Stomach (tissue), 8 donors: ENCODE measurements at regions not wholly inside any gene's neighbourhood (a gene's known extent, or its start where the extent isn't known, plus 50 kb on each side); places are given as distances from the start of the nearest gene placed in this dataset.

Experiments
- DNase-seq, 2 donors: peaks; one replicate each; pipeline versions ENCODE4 v3.0.0 to v3.0.0-alpha.2; 2013 to 2019
- H3K27ac ChIP-seq, 5 donors: fragments of 200-600 bp in 4 of 5; sonication (generic) in 4 of 5; one replicate each; pipeline ENCODE4 v1.5.1; 2013 to 2019; ENCODE audit warnings: mild to moderate bottlenecking in 1 of 5, moderate library complexity in 1 of 5
- H3K27me3 ChIP-seq, 3 donors: fragments of 200-600 bp; sonication (generic); one replicate each; pipeline ENCODE4 v1.5.1; 2017 to 2019; ENCODE audit warnings: mixed run types in 1 of 3
- H3K36me3 ChIP-seq, 4 donors: fragments of 200-600 bp; sonication (generic); 1 replicate in 3 of 4; 2 replicates in 1 of 4; pipeline ENCODE4 v1.5.1; 2016 to 2019
- H3K4me1 ChIP-seq, 4 donors: fragments of 200-600 bp; sonication (generic); one replicate each; pipeline ENCODE4 v1.5.1; 2016 to 2019
- H3K4me3 ChIP-seq, 4 donors: fragments of 200-600 bp; sonication (generic) in 3 of 4; one replicate each; pipeline ENCODE4 v1.5.1; 2016 to 2019; ENCODE audit warnings: mild to moderate bottlenecking in 1 of 4
- H3K9me3 ChIP-seq, 4 donors: fragments of 200-600 bp; sonication (generic); one replicate each; pipeline ENCODE4 v1.5.1; 2016 to 2019
- CTCF ChIP-seq, 7 experiments: fragments of 450-650 bp in 4 of 7; fragments of 200-600 bp in 3 of 7; sonication (generic) in 3 of 7; IDR thresholded peaks; one replicate each; pipeline ENCODE4 v1.5.1; 2016 to 2019; ENCODE audit warnings: antibody characterized with exemption in 7 of 7, control low read depth in 2 of 7, mild to moderate bottlenecking in 1 of 7
- EP300 ChIP-seq: sonication (generic); formaldehyde crosslinking; IDR thresholded peaks from one replicate; pipeline ENCODE4 v1.6.1; 2017; ENCODE audit warnings: antibody characterized with exemption
- POLR2A ChIP-seq, 4 donors: fragments of 450-650 bp; IDR thresholded peaks; one replicate each; pipeline ENCODE4 v1.6.1; 2016; ENCODE audit warnings: antibody characterized with exemption in 4 of 4, control low read depth in 2 of 4, mild to moderate bottlenecking in 1 of 4, moderate library complexity in 1 of 4
- POLR2AphosphoS5 ChIP-seq, 3 donors: sonication (generic); formaldehyde crosslinking; IDR thresholded peaks; one replicate each; pipeline ENCODE4 v1.6.1; 2016; ENCODE audit warnings: antibody characterized with exemption in 3 of 3
- WGBS, 5 donors: extraction: QIAGEN DNeasy Blood & Tissue Kit in 3 of 5; methylation state at CpG; one replicate each; pipeline versions ENCODE4 v1.1.5 to v1.1.7; 2013 to 2018; 5-methylcytosine and 5-hydroxymethylcytosine counted together
- intact Hi-C: fragments of 100-400 bp; cut with DNase I; formaldehyde crosslinking; loops from one replicate; pipeline ENCODE4 v1.15.1; 2023; ENCODE audit warnings: low total_unique reads
- donor health status: healthy with polysubstance abuse.
- donor health status: Bipolar disorder and iron deficiency.
- donor health status: healthy.

GRCh38 chr13:51518827-51519226 is 65.4 kb upstream of the WDFY2 start:
- 76 to 81% (median 80%) methylated on average over 6 of the region's 6 CpGs for WGBS, 5 donors
- no peaks in the 10 kb centered on the region for H3K36me3 ChIP-seq
- H3K4me3 ChIP-seq = no peak overlapping the region
- TF ChIP-seq EP300 (no peak), POLR2A (IDR thresholded peaks at IDR 0.05) (no peak), POLR2AphosphoS5 (IDR thresholded peaks at IDR 0.05) (no peak), CTCF (IDR thresholded peaks at IDR 0.05) (no peak)
- DNase-seq = no peak
- peaks cover 0 to 5% (median 0%) of the 10 kb centered on the region in 4 donors for H3K9me3 ChIP-seq
- intact Hi-C loops = no loop called here
- H3K27me3 ChIP-seq = no peaks in the 10 kb centered on the region
- peaks cover 0 to 11% (median 3%) of the 10 kb centered on the region in 4 donors for H3K4me1 ChIP-seq
- H3K27ac ChIP-seq = no peak overlapping the region

- Histone ChIP-seq H3K9me3 (peaks cover 0 to 5% (median 0%) of the 10 kb centered on the region in 4 donors), H3K36me3 (no peaks in the 10 kb centered on the region), H3K27me3 (no peaks in the 10 kb centered on the region), H3K4me3 (no peak overlapping the region), H3K4me1 (peaks cover 0 to 18% (median 3%) of the 10 kb centered on the region in 4 donors), H3K27ac (no peak overlapping the region)
- intact Hi-C loops = no loop called here
- WGBS, 5 donors = 55 to 74% (median 66%) methylated on average over 3 of the region's 3 CpGs
- DNase-seq = no peak
- TF ChIP-seq EP300 = no peak
These were observed 64.5 kb upstream of the WDFY2 start for GRCh38 chr13:51519771-51520216.

- intact Hi-C loops = no loop called here
- 78 to 80% (median 79%) methylated on average over 4 of the region's 4 CpGs for WGBS, 5 donors
- Histone ChIP-seq H3K4me1 (peaks cover 0 to 18% (median 3%) of the 10 kb centered on the region in 4 donors), H3K27ac (no peak overlapping the region), H3K9me3 (no peaks in the 10 kb centered on the region), H3K36me3 (no peaks in the 10 kb centered on the region), H3K4me3 (no peak overlapping the region), H3K27me3 (no peaks in the 10 kb centered on the region)
- no peak for DNase-seq
- TF ChIP-seq CTCF (IDR thresholded peaks at IDR 0.05) = no peak
- no peak for TF ChIP-seq EP300
- TF ChIP-seq POLR2A (IDR thresholded peaks at IDR 0.05) = no peak
- no peak for TF ChIP-seq POLR2AphosphoS5 (IDR thresholded peaks at IDR 0.05)
These were observed 63.7 kb upstream of the WDFY2 start for GRCh38 chr13:51520524-51520923.

- WGBS, 5 donors = 33 to 56% (median 51%) methylated on average over 4 of the region's 4 CpGs
- H3K27ac ChIP-seq = no peak overlapping the region
- DNase-seq = peak in 1 of 2 donors; percentile 37
These were observed 61.2 kb upstream of the WDFY2 start for GRCh38 chr13:51523082-51523518.

More at GRCh38 chr13:51523082-51523518, 61.2 kb upstream of the WDFY2 start:
- H3K27me3 ChIP-seq = no peaks in the 10 kb centered on the region
- no peaks in the 10 kb centered on the region for H3K9me3 ChIP-seq
- no peaks in the 10 kb centered on the region for H3K36me3 ChIP-seq
- peaks cover 0 to 18% (median 3%) of the 10 kb centered on the region in 4 donors for H3K4me1 ChIP-seq
- no peak for TF ChIP-seq EP300
- TF ChIP-seq POLR2AphosphoS5 (IDR thresholded peaks at IDR 0.05) = no peak
- TF ChIP-seq CTCF (IDR thresholded peaks at IDR 0.05) = no peak
- no peak for TF ChIP-seq POLR2A (IDR thresholded peaks at IDR 0.05)
- intact Hi-C loops = no loop called here
- H3K4me3 ChIP-seq = no peak overlapping the region
